Stimulated activated CD4-positive, alpha-beta T cell treated with anti-CD3 and anti-CD28 coated beads, Interleukin-1b, Interleukin-23, amount 100 ng/mL, for 48 hours (primary cell): ENCODE measurements at regions not wholly inside any gene's neighbourhood (a gene's known extent, or its start where the extent isn't known, plus 50 kb on each side); places are given as distances from the start of the nearest gene placed in this dataset.

Experiments used
- DNase-seq: peaks from one replicate; pipeline ENCODE4 v3.0.0-alpha.2; 2020

GRCh38 chr10:131585761-131586160, 274.2 kb upstream of the TCERG1L start:
- DNase-seq = no peak

- DNase-seq = no peak
These were observed 275.4 kb upstream of the TCERG1L start for GRCh38 chr10:131586958-131587357.

- DNase-seq = no peak
These were observed 276.6 kb upstream of the TCERG1L start for GRCh38 chr10:131587976-131588680.

- DNase-seq = no peak
These were observed 277.2 kb upstream of the TCERG1L start for GRCh38 chr10:131588704-131589220.

- DNase-seq = no peak
These were observed 279.0 kb upstream of the TCERG1L start for GRCh38 chr10:131590567-131590966.

GRCh38 chr10:131591936-131592335, 280.4 kb upstream of the TCERG1L start:
- no peak for DNase-seq

GRCh38 chr10:131609176-131609575, 291.6 kb upstream of the PPP2R2D start:
- DNase-seq = no peak

GRCh38 chr10:131615150-131615549, 285.7 kb upstream of the PPP2R2D start:
- no peak for DNase-seq

- no peak for DNase-seq
These were observed 284.8 kb upstream of the PPP2R2D start for GRCh38 chr10:131616040-131616439.

GRCh38 chr10:131617113-131617858, 283.5 kb upstream of the PPP2R2D start:
- DNase-seq = no peak

GRCh38 chr10:131618587-131619267, 282.1 kb upstream of the PPP2R2D start:
- no peak for DNase-seq

- DNase-seq = no peak
These were observed 280.5 kb upstream of the PPP2R2D start for GRCh38 chr10:131620314-131620713.

GRCh38 chr10:131620904-131621303, 279.9 kb upstream of the PPP2R2D start:
- DNase-seq = no peak

GRCh38 chr10:131621784-131622624, 278.8 kb upstream of the PPP2R2D start:
- no peak for DNase-seq

- no peak for DNase-seq
These were observed 275.8 kb upstream of the PPP2R2D start for GRCh38 chr10:131625041-131625440.

GRCh38 chr10:131626274-131626673, 274.5 kb upstream of the PPP2R2D start:
- DNase-seq = no peak

GRCh38 chr10:131629026-131629770, 271.6 kb upstream of the PPP2R2D start:
- no peak for DNase-seq

- no peak for DNase-seq
These were observed 270.0 kb upstream of the PPP2R2D start for GRCh38 chr10:131630772-131631258.

- DNase-seq = no peak
These were observed 269.2 kb upstream of the PPP2R2D start for GRCh38 chr10:131631619-131632018.

- DNase-seq = peak; percentile 37
These were observed 265.2 kb upstream of the PPP2R2D start for GRCh38 chr10:131635564-131636015.

GRCh38 chr10:131636116-131636515, 264.7 kb upstream of the PPP2R2D start:
- no peak for DNase-seq
